ENCODE measurements at regions not wholly inside any gene's neighbourhood (a gene's known extent, or its start where the extent isn't known, plus 50 kb on each side); places are given as distances from the start of the nearest gene placed in this dataset.

DNA sequence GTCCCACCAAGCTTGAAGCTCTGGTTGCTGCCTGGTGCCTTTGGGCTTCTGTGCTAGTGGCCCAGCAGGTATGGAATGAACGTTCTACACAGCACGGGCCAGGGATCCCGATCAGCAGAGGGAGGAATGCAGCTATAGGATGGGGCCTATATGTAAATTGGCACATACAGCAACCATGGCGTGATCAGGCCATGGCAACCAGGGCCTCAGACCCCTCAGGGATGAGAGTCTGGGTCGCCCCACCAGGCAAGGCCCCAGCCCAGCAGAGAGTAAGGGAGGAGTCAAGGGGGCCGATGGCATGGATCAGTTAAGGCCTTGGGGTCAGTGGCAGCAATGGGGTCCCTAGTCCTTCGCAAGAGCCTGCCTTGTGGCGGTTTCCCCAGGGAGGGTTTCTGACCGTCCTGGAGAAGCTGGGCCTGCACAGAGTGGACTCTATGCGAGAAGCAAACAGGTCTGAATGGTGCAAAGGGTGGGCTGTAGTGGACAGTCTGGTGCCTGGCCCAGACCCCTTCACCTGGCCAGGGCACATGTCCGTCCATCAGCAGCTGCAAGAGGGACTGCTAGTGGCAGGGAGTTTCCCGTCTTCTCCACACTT is 98.2 kb upstream of the SLC22A11 start:
- no peak for DNase-seq (ENCODE audit: low read depth)

DNA sequence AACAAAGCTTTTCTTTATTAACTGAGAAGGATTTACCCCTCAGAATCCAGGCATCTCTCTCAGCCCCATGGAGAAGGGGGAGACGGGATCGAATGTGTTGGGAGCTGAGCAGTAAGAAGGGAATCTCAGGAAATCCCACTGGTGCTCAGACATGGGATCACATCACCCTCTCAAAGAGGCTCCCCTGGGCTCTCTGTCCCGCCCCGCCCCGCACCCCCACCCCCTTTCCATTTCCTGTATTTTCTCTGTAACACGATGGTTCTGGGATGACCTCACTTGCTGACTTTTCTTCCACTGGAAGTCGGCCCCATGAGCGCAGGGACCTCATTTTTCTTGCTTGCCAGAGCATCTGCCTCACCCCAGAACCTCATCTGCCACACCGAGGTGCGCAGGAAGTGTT is 96.7 kb upstream of the SLC22A11 start:
- no peak for DNase-seq (ENCODE audit: low read depth)

DNA sequence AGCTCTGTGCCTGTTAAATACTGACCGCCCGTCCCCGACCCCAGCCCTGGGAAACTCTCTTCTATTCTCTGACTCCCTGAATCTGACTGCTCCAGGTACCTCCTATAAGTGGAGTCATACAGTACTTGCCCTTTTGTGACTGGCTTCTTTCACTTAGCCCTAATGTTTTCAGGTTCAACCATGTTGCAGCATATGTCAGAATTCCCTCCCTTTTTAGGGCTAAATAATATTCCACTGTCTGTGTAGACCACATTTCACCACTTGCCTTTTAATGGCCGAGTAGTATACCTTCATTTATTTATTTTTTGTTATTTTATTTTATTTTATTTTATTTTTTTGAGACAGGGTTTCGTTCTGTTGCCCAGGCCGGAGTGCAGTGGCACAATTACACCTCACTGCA is 96.1 kb upstream of the SLC22A11 start:
- DNase-seq (ENCODE audit: low read depth) = no peak

DNA sequence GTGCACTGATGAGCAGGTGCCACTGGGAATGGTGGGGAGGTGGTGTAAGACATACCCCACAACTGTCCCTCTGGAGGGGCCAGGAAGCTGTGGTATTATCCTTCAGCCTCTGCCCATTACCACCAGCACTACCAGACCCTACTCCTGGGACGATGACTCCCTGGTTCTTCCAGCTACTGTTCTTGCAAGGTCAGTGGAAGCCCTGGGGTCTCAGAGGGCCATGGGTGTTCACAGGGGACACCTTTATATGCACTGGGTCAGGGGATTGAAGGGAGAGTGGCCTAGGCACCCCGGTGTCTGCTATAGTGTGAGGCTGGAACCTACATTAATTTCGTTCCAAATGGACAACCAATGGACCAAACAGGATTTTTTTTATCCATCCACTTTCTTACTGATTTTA is 94.7 kb upstream of the SLC22A11 start:
- no peak for DNase-seq (ENCODE audit: low read depth)

DNA sequence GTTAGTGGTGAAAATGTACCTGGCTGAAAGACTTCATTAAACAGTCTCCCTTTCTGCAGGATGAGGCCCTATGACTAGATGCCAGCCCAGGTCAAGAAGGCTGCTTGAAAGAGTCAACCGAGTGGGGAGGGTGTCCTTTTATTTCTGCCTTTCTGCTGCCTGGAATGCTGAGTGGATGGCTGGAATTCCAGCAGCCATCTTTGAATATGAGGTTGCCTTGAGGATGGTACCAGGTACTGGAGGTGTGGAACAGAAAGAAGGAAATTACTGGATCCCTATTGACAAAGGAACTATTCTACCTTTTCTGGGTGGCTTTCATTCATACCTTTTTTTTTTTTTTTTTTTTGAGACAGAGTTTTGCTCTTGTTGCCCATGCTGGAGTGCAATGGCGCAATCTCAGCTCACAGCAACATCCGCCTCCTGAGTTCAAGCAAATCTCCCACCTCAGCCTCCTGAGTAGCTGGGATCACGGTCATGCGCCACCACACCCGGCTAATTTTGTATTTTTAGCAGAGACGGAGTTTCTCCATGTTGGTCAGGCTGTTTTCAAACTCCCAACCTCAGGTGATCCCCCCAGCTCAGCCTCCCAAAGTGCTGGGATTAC is 89.5 kb upstream of the SLC22A11 start:
- DNase-seq (ENCODE audit: low read depth) = no peak

DNA sequence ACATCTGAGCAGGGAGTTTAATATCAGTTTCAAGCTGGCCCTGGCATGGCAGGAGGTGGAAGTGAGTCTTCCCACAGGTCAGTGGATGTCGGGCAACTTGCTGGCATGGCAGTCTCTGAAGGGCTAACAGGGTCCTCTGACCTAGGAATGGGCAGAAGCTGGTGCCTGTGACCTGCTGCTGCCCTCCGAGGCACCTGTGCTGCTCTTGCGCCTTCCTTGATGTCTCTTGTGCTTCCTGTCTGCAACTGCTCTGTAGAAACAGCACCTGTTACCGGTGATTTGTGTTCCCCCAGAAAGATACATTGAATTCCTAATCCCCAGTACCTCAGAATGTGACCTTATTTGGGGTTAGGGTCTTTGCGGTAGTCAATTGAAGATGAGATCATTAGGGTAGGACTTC is 86.5 kb upstream of the SLC22A11 start:
- DNase-seq (ENCODE audit: low read depth) = no peak

DNA sequence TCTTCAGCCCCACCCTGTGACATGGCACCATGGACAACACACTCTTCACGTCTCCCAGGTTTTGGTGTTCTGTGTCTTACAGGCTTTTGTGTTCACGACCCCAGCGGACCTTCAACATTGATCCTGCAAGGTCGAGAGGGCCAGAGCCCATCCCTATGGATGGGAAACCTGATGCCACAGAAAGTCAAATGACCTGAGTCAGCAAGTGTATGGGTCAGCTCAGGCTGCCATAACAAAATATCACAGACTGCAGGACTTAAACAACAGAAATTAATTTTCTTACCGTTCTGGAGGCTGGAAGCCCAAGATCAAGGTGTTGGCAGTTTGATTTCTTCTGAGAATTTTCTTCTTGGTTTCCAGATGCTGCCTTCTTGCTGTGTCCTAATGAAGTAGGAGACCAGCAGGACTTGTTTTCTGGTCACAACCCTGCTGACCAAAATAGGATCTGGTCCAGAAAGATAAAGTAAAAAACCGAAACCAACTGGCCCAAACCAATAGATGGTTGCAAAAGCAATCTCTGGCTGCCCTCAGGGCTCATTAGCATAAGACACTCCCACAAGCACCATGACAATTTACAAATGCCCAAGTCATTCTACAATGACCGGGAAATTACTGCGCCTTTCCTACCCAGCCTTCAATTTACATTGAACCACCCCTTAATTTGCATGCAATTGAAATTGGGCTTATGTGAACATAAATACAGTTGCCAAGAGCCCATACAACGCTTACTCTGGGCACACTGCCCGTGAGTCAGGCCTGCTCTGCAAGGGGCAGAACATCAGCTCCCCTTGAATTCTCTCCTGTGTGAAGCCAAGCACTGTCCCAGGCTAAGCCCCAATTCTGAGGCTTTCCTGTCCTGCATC is 82.9 kb upstream of the SLC22A11 start:
- no peak for DNase-seq (ENCODE audit: low read depth)

DNA sequence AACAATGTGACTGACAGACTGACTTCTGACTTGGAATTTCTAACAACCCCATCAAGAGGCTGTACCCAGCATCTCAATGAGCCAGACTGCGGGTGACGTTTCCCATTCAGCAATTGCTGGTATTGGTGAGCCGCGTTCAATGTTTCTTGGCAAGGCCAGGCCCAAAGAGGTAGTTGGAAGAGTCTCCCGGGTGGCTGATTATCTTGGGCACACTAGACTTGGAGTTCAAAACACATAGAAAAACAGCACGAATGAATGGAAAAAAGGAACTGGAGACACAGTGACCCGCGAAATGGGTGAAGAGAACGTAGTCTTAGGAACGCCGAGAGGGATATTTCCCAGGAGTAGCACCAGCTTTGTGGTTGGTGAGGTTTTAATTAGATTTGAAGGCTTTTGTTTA is 81.1 kb upstream of the SLC22A11 start:
- DNase-seq (ENCODE audit: low read depth) = no peak

DNA sequence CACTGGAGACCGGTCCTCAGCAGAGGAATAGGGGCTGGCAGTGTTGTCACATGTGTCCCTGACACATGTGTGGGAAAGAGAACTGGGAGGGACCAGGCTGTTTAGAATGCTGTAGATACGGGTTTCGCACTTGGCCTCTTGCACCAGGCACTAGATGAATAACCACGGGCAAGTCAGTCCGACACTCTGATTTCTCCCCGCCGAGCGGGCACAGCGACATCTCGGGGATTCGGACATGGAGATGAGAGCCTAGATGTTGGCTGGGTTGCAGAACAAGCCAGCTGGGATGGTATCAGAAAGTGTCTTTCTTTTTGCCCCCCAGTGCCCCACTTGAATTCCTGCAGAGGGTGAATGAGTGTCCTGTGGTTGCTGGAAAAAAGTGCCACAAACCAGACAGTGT is 80.6 kb upstream of the SLC22A11 start:
- no peak for DNase-seq (ENCODE audit: low read depth)

DNA sequence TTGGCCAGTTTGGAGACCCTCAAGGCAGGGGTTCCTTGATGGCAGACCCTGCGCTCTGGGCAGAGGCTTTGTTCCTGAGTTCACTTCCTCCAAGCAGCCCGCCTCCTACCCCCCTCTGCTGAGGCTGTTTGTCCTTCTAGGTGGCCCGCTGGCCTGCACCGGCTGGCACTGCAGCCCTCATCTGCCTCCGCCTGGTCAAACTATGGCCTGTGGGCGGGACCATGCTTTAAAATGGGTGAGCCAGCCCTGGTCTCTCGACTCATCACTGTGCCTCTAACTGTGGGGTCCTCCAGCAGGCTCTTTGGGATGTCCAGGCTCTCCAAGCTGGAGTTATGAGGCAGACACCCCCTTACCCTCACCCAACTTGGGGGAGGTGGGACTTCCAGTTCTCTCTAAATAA is 78.9 kb upstream of the SLC22A11 start:
- no peak for DNase-seq (ENCODE audit: low read depth)

DNA sequence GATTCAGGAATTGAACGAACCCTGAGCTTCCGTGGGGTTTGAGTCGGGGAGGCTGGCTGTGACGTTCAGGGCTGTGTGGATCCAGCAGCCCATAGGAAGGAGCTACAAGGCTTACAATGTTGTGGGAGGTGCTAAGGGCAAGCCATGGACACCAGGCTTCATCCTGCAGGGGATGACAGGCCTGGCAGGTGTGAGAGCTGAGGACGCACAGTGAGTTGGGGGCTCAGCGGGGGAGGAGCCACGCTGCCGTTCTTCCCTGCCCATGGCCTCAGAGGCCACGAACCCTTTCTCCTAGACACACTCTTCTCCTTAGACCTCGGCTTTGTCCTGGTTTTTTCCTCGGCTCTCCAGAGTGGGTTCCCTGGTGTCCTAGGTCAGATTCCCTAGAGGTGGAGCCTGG is 78.1 kb upstream of the SLC22A11 start:
- DNase-seq (ENCODE audit: low read depth) = no peak

DNA sequence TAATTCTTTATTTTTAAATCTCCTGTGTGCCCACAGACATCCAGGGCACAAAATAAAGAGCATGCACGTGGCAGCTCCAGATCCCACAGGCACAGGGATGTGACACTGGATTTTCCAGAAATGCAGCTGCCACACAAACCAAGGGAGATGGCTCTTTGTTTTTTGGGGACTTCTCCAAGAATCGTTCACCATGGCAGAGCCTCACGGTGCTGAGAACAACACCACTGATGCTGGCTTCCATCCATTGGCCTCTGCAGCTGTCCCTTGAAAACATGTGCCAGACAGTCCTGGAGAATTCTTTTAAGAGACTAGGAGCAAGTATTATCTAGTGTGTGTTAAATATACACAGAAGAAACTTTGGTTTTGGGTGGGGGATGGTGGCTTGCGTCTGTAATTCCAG is 73.2 kb upstream of the SLC22A11 start:
- DNase-seq (ENCODE audit: low read depth) = no peak

DNA sequence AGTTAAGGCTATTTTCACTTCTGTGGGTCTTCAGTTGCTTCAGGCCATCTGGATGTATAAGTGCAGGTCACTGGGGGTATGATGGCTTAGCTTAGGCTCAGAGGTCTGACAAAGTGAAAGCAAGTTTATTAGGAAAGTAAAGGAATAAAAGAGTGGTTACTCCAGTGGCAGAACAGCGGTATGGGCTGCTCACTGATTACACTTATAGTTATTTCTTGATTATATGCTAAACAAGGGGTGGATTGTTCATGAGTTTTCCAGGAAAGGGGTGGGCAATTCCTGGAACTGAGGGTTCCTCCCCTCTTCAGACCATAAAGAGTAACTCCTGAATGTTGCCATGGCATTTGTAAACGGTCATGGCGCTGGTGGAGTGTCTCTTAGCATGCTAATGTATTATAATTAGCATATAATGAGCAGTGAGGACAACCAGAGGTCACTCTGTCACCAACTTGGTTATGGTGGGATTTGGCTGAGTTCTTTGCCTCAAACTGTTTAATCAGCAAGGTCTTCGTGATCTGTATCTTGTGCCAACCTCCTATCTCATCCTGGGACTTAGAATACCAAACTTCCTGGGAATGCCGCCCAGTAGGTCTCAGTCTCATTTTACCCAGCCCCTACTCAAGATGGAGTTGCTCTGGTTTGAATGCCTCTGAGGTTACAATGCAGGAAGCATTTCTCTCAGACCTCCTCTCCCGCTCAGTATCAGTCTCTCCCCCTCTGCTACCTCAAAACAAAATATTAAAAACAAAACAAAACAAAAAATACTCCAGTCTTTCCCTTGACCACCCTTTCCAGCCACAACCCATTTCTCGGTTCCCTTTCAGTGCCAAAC is 71.3 kb upstream of the SLC22A11 start:
- DNase-seq (ENCODE audit: low read depth) = no peak

DNA sequence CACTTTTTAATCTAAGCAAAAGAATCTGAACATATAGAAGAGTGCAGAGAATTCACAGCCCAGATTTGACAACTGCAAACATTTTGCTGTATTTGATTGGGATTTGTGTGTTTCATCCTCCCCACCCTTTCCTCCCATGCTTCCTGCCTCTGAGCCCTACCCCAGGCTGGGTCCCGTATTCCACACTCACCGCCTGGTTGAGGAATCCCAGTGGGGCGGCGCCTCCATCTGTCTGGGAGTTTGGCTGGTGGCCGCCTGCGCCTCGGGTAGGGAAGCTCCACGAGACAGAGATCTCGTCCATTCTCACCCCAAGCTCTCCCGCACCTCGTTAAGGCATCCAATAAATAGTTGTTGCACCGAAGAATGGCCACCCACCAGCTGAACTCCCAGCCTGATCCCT is 70.7 kb upstream of the SLC22A11 start:
- DNase-seq (ENCODE audit: low read depth) = no peak

DNA sequence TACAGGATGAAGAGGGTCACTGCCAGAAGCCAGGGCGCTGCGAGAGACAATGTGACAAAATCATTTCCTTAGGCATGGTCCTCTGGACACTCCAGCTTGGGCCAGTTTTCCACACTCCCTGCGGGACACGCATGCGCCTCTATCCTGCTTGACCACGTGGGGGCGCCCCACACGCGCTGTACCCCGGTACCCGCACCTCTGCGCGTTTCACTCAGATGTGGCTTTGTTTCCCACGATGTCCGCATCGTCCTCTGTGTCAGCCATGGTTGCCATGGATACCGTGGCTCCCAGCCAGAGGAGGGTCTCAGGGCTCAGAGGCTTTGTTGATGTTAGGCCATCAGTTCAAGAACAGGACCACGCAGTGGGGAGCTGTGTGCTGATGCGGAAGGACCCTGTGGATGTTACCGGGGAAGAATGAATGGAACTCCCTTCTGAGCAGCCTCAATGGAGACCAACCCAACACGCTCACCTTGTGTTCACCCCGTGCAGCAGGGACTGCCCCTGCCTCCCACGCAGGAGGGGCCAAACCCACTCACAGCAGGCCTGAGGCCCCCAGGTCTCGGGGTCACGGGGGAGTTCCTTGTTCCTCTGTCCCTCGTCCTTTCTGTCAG is 65.8 kb upstream of the SLC22A11 start:
- DNase-seq (ENCODE audit: low read depth) = no peak

DNA sequence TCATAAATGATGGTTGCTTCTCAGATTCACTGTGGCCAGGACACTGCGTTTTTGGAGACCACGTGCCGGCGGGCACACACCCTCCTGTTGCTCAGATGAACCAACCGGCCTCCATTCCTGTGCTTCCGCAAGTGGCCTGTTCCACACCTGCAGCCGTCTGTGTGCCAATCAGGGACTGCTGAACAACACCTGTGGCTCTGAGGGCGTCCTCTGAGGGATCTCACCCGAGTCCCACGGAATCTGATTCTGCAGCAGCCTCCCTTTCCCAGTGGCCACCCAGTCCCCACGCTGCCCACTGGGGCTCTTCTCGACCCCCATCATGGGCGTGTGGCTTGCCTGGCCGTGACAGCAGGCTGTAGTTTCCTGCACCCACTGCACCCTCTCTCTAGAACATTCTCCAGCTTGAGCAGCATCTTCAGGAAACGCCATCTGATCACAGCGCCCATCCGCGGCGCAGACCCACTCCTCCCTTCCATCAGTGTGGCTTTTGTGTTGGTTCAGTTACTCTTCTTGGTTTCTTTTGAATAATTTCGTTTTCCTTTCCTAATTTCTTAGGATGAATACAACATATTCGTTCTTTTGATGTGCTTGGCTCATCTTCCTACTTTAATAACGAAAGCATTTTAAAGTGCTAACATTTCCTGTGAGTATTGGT is 65.1 kb upstream of the SLC22A11 start:
- no peak for DNase-seq (ENCODE audit: low read depth)

DNA sequence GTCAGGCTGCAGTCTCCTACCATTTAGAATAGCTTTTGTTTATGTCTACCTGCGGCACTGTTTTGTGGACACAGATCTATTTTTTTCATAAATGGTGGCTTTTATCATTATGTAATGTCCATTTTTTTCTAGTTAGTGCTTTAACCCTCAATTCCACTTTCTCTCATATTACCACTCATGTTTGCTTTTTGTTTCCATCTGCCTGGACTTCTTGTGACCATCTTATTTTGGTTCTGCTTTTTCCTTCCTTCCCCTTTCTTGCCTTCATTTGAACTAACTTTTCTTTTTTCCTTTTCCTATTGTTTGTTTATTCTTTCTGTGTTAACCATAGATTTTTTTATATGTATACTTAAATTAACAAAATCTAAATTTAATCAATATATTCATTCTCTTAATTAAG is 63.2 kb upstream of the SLC22A11 start:
- DNase-seq (ENCODE audit: low read depth) = no peak

DNA sequence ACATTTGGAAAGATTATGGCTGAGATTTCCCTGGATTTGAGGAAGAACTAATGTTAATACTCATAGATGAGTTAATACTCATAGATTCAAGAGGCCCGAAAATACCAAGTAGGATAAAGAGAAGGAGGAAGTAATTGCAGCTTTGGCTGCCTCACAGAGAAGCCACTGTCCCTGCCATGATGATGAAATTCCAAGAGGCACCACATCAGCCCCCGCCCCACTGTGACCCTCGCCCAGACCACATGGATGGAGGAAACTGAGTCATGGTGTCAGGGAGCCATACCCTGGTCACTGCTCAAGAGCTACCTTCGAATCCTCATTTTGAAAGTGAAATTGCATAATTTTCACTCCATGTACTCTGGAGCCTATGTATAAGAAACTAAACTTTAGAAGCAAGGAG is 57.6 kb upstream of the SLC22A11 start:
- no peak for DNase-seq (ENCODE audit: low read depth)

DNA sequence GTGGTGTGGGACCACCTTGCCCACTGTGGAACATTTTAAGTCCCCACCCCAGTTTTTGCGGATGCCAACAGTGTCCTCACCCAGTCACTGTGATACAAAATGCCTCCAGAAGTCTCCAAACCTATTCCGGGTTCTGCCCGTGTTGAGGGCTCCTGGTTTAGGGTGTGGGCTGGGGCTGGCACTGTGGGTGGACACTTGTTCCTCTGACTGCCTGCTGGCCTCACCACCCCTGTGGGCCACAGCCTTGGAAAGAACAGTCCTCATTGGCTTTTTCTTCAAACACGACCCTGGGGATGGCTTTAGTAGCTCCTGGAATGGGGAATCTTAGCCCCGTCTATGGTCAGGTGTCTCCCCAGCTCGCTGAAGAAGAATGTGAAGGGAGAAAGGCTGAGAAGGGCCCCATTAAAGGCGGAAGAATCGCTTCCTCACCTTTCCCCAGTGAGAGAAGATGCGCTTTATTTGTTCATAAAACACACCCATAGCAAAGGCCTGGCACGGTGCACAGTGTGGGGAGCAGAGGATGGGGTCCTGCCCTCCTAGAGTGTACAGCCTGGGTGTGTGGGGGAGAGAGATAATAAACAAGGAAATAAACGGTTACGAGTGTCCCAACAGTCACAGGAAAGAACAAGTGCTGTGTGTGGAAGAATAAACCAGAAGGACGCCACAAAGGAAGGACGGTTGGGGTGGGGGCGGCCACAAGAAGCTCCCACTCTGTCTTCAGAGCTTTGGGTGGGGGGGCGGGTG is 56.3 kb upstream of the SLC22A11 start:
- DNase-seq (ENCODE audit: low read depth) = no peak

DNA sequence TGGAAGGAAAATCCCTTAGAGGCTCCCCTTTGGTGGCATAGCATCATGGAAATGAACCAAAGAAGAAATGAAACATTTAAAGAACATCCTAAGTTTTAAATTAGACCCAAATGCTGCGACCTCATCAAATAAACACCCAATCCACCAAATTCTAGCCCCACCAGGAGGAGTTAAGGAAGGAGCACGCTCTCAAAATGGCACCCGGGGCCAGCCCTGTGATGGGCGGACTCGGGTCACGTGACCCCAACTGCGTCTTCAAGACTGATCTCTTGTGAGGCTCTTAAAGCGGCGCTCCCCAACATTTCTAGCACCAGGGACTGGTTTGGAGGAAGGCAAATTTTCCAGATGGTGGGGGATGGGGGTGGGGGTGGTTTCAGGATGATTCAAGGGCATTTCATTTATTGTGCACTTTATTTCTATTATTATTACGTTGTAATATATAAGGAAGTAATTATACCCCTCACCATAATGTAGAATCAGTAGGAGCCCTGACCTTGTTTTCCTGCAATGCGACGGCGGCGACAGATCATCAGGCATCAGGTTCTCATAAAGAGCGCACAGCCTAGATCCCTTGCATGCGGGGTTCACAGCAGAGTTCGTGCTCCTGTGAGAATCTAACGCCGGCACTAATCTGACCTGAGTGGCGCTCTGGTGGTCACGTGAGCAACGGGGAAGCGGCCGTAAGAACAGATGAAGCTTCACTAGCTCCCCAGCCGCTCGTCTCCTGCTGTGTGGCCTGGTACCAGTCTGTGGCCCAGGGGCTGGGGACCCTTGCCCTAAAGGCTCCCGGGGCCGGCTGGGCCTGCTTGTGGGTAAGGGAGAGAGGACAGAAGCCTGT is 55.3 kb upstream of the SLC22A11 start:
- no peak for DNase-seq (ENCODE audit: low read depth)
